GM23338 (cell line): ENCODE measurements at regions not wholly inside any gene's neighbourhood (a gene's known extent, or its start where the extent isn't known, plus 50 kb on each side); places are given as distances from the start of the nearest gene placed in this dataset.

Source experiments
- ATAC-seq: fragments of 200-7000 bp; cut with Tn5 transposase; 3 replicates; pipeline ENCODE4 v1.9.1; 2020
- DNase-seq: peaks from one replicate; pipeline ENCODE4 v3.0.0-alpha.2; 2015; ENCODE audit warnings: low spot score
- H2AFZ ChIP-seq: fragments of 200-600 bp; sonication (generic); 2 replicates; pipeline ENCODE4 v1.8.0; 2016; ENCODE audit warnings: antibody characterized with exemption, mild to moderate bottlenecking, moderate library complexity
- H3F3A ChIP-seq: fragments of 200-600 bp; sonication (generic); replicated peaks from 2 replicates; pipeline ENCODE4 v1.8.0; 2017; ENCODE audit warnings: antibody characterized with exemption, mixed run types, low read depth
- H3K27ac ChIP-seq: fragments of 200-600 bp; sonication (generic); 2 replicates; pipeline ENCODE4 v1.6.1; 2016; ENCODE audit warnings: low read depth
- H3K27me3 ChIP-seq: fragments of 200-600 bp; sonication (generic); 2 replicates; pipeline ENCODE4 v1.8.0; 2016; ENCODE audit warnings: mild to moderate bottlenecking, mixed run types, moderate library complexity; ENCODE audit not compliant: insufficient read depth
- H3K36me3 ChIP-seq: fragments of 200-600 bp; sonication (generic); 2 replicates; pipeline ENCODE4 v1.8.0; 2016; ENCODE audit warnings: mild to moderate bottlenecking; ENCODE audit not compliant: insufficient read depth
- H3K4me1 ChIP-seq: fragments of 200-600 bp; sonication (generic); 2 replicates; pipeline ENCODE4 v1.8.0; 2016; ENCODE audit warnings: mild to moderate bottlenecking, moderate library complexity; ENCODE audit not compliant: insufficient read depth
- H3K4me2 ChIP-seq: fragments of 200-600 bp; sonication (generic); 2 replicates; pipeline ENCODE4 v1.7.1; 2017; ENCODE audit warnings: mixed run types
- H3K4me3 ChIP-seq: fragments of 200-600 bp; sonication (generic); 2 replicates; pipeline ENCODE4 v1.6.1; 2016; ENCODE audit warnings: mixed run types
- H3K79me2 ChIP-seq: fragments of 200-600 bp; sonication (generic); replicated peaks from 2 replicates; pipeline ENCODE4 v1.8.0; 2017; ENCODE audit warnings: mild to moderate bottlenecking; ENCODE audit not compliant: insufficient read depth
- H3K9me2 ChIP-seq: fragments of 200-600 bp; sonication (generic); 2 replicates; pipeline ENCODE4 v1.8.0; 2017; ENCODE audit not compliant: insufficient read depth
- H4K20me1 ChIP-seq: fragments of 200-600 bp; sonication (generic); replicated peaks from 2 replicates; pipeline ENCODE4 v1.8.0; 2017; ENCODE audit warnings: mild to moderate bottlenecking; ENCODE audit not compliant: insufficient read depth
- H3K27ac Mint-ChIP-seq: 2 replicates; pipeline ENCODE4 v1.8.0; 2020; ENCODE audit warnings: inconsistent platforms, mild to moderate bottlenecking, moderate library complexity, mixed read lengths
- H3K27me3 Mint-ChIP-seq: 3 replicates; pipeline ENCODE4 v1.8.0; 2022; ENCODE audit warnings: low read depth, mild to moderate bottlenecking, moderate library complexity, mixed read lengths, inconsistent platforms; ENCODE audit not compliant: insufficient read depth, poor library complexity
- H3K36me3 Mint-ChIP-seq: 3 replicates; pipeline ENCODE4 v1.8.0; 2021; ENCODE audit warnings: low read depth, mild to moderate bottlenecking, inconsistent platforms, moderate library complexity, mixed read lengths
- H3K4me1 Mint-ChIP-seq: 3 replicates; pipeline ENCODE4 v1.8.0; 2020; ENCODE audit warnings: mild to moderate bottlenecking, inconsistent platforms, mixed read lengths
- H3K4me3 Mint-ChIP-seq: 3 replicates; pipeline ENCODE4 v1.8.0; 2021; ENCODE audit warnings: moderate library complexity, mild to moderate bottlenecking, inconsistent platforms, mixed read lengths
- H3K9me3 Mint-ChIP-seq: 3 replicates; pipeline ENCODE4 v1.8.0; 2020; ENCODE audit warnings: moderate library complexity, mild to moderate bottlenecking, inconsistent platforms, mixed read lengths
- CREB1 ChIP-seq: fragments of 250-450 bp; sonication (Bioruptor Pico); IDR thresholded peaks from 2 replicates; pipeline ENCODE4 v1.5.0; 2020; ENCODE audit warnings: low read depth, mild to moderate bottlenecking, moderate library complexity
- CTCF ChIP-seq, 2 experiments: fragments of 200-600 bp in 1 of 2; sonication (generic) in 1 of 2; conservative IDR thresholded peaks; 2 replicates each; pipeline versions ENCODE4 v1.5.1 to v1.6.1; 2016 to 2017; ENCODE audit warnings: antibody characterized with exemption in 2 of 2, low read depth in 2 of 2, mild to moderate bottlenecking in 2 of 2, moderate library complexity in 1 of 2
- ETS1 ChIP-seq: IDR thresholded peaks from 2 replicates; pipeline ENCODE4 v1.6.1; 2016; ENCODE audit warnings: antibody characterized with exemption
- EZH2 ChIP-seq: fragments of 200-600 bp; sonication (generic); IDR thresholded peaks from one replicate; pipeline ENCODE4 v1.8.0; 2017; ENCODE audit warnings: antibody characterized with exemption, mild to moderate bottlenecking, low read depth; ENCODE audit not compliant: unreplicated experiment
- EZH2phosphoT487 ChIP-seq: fragments of 200-600 bp; sonication (generic); IDR thresholded peaks from one replicate; pipeline ENCODE4 v1.8.1; 2018; ENCODE audit warnings: antibody characterized with exemption; ENCODE audit not compliant: unreplicated experiment
- JUNB ChIP-seq: IDR thresholded peaks from one replicate; pipeline ENCODE4 v1.6.1; 2016; ENCODE audit warnings: antibody characterized with exemption; ENCODE audit not compliant: unreplicated experiment
- NANOG ChIP-seq: IDR thresholded peaks from 2 replicates; pipeline ENCODE4 v1.6.1; 2016; ENCODE audit warnings: antibody characterized with exemption, borderline replicate concordance
- POLR2AphosphoS5 ChIP-seq: IDR thresholded peaks from 2 replicates; pipeline ENCODE4 v1.6.1; 2016; ENCODE audit warnings: antibody characterized with exemption, low read depth
- REST ChIP-seq: IDR thresholded peaks from one replicate; pipeline ENCODE4 v1.6.1; 2018; ENCODE audit warnings: antibody characterized with exemption; ENCODE audit not compliant: unreplicated experiment
- STAT1 ChIP-seq: IDR thresholded peaks from one replicate; pipeline ENCODE4 v1.6.1; 2016; ENCODE audit warnings: antibody characterized with exemption; ENCODE audit not compliant: unreplicated experiment
- ZNF114 ChIP-seq: fragments of 250-450 bp; sonication (Bioruptor Pico); IDR thresholded peaks from 2 replicates; pipeline ENCODE4 v1.5.0; 2020; ENCODE audit warnings: mild to moderate bottlenecking, moderate library complexity
- ZNF331 ChIP-seq: fragments of 250-450 bp; sonication (Bioruptor Pico); IDR thresholded peaks from 2 replicates; pipeline ENCODE4 v1.5.0; 2020; ENCODE audit warnings: low read depth, mild to moderate bottlenecking, moderate library complexity
- ZNF462 ChIP-seq: fragments of 250-450 bp; sonication (Bioruptor Pico); IDR thresholded peaks from 2 replicates; pipeline ENCODE4 v1.5.0; 2020; ENCODE audit warnings: mild to moderate bottlenecking, moderate library complexity

GRCh38 chr6:98548301-98548700 is 286.1 kb upstream of the POU3F2 start:
- Mint-ChIP-seq H3K4me1 (peaks cover 7% of the 10 kb centered on the region; the same call in 2 of the 3 replicates), H3K4me3 (no peak overlapping the region), H3K27me3 (peaks cover 2% of the 10 kb centered on the region), H3K36me3 (no peaks in the 10 kb centered on the region), H3K27ac (no peak overlapping the region), H3K9me3 (no peaks in the 10 kb centered on the region)
- Histone ChIP-seq H4K20me1 (no peaks in the 10 kb centered on the region), H3K9me2 (no peaks in the 10 kb centered on the region), H3K79me2 (no peaks in the 10 kb centered on the region), H3K4me2 (no peak overlapping the region), H3K4me1 (no peaks in the 10 kb centered on the region), H3K27ac (no peak overlapping the region), H3F3A (no peaks in the 10 kb centered on the region), H3K4me3 (no peak overlapping the region), H3K27me3 (no peaks in the 10 kb centered on the region), H2AFZ (peak overlapping the region; percentile 74; the same call in 1 of the 2 replicates), H3K36me3 (no peaks in the 10 kb centered on the region)
- TF ChIP-seq CREB1 (CRISPR knock-in tag) (no peak), CTCF (conservative IDR thresholded peaks at IDR 0.05; ENCODE audit: low read depth in 2 of 2) (no peak), REST (no peak), ZNF114 (CRISPR knock-in tag) (no peak), ETS1 (no peak), JUNB (no peak), NANOG (no peak), EZH2phosphoT487 (no peak), STAT1 (no peak), ZNF331 (CRISPR knock-in tag) (no peak), ZNF462 (CRISPR knock-in tag) (no peak), POLR2AphosphoS5 (no peak), EZH2 (no peak)
- ATAC-seq (no peak), DNase-seq (no peak)
